ENCODE measurements at regions not wholly inside any gene's neighbourhood (a gene's known extent, or its start where the extent isn't known, plus 50 kb on each side); places are given as distances from the start of the nearest gene placed in this dataset.

DNA sequence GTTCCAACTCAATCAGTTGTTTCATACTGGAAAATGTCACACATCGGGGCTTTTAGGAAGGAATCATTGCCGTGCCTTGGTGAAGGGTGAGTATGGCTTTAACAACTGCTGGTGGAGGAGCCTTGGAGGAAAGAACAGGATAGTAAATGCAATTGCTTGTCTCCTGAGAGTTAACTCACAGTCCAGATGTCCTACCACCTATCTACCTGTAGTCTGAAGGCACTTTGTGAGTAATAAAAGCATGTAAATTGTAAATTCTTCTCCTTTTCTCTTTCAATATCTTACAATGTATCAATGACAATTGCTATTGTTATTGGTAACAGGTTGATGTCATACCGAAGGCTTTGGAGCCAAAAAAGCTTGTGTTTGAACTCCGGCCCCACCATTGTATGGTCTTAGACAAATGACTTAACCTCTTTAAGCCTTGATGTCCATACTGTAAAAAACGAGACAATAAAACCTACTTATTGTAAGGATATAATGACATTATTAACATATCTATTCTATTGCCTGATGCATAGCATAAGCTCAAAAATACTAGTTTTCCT is 397.4 kb downstream of the ADAMTS20 start:
- no peak for DNase-seq (ENCODE audit: low spot score)
- Histone ChIP-seq H3K4me3 (no peak overlapping the region), H3K27me3 (no peaks in the 10 kb centered on the region), H3K27ac (no peak overlapping the region), H3K79me2 (no peaks in the 10 kb centered on the region), H3K4me1 (ENCODE audit: insufficient read depth) (peaks cover 4% of the 10 kb centered on the region), H3K9me3 (ENCODE audit: low read depth) (no peaks in the 10 kb centered on the region), H4K20me1 (ENCODE audit: insufficient read depth, poor library complexity, severe bottlenecking) (no peaks in the 10 kb centered on the region), H2AFZ (no peak overlapping the region), H3K9me2 (replicated peaks; ENCODE audit: insufficient read depth) (no peaks in the 10 kb centered on the region), H3K36me3 (replicated peaks; ENCODE audit: insufficient read depth, low read depth) (no peaks in the 10 kb centered on the region), H3K4me2 (no peak overlapping the region)
- WGBS (ENCODE audit: low lambda C conversion rate, missing lambda C conversion rate) = 81% methylated on average over 5 of the region's 5 CpGs
- TF ChIP-seq EZH2 (IDR thresholded peaks at IDR 0.05; ENCODE audit: borderline replicate concordance) (no peak), EZH2phosphoT487 (IDR thresholded peaks at IDR 0.05; ENCODE audit: low read depth, severe bottlenecking, unreplicated experiment) (no peak)
- TF ChIP-seq, protein P1, sequence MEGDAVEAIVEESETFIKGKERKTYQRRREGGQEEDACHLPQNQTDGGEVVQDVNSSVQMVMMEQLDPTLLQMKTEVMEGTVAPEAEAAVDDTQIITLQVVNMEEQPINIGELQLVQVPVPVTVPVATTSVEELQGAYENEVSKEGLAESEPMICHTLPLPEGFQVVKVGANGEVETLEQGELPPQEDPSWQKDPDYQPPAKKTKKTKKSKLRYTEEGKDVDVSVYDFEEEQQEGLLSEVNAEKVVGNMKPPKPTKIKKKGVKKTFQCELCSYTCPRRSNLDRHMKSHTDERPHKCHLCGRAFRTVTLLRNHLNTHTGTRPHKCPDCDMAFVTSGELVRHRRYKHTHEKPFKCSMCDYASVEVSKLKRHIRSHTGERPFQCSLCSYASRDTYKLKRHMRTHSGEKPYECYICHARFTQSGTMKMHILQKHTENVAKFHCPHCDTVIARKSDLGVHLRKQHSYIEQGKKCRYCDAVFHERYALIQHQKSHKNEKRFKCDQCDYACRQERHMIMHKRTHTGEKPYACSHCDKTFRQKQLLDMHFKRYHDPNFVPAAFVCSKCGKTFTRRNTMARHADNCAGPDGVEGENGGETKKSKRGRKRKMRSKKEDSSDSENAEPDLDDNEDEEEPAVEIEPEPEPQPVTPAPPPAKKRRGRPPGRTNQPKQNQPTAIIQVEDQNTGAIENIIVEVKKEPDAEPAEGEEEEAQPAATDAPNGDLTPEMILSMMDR (IDR thresholded peaks at IDR 0.05; ENCODE audit: poor library complexity) = no peak

GRCh38 chr12:43151441-43151981 is 400.5 kb downstream of the ADAMTS20 start:
- Histone ChIP-seq H3K36me3 (replicated peaks; ENCODE audit: insufficient read depth, low read depth) (no peaks in the 10 kb centered on the region), H3K79me2 (no peaks in the 10 kb centered on the region), H3K27ac (peak overlapping the region; percentile 26), H3K9me2 (replicated peaks; ENCODE audit: insufficient read depth) (no peaks in the 10 kb centered on the region), H3K4me2 (no peak overlapping the region), H3K9me3 (ENCODE audit: low read depth) (no peaks in the 10 kb centered on the region), H3K4me1 (ENCODE audit: insufficient read depth) (peaks cover 4% of the 10 kb centered on the region), H3K27me3 (no peaks in the 10 kb centered on the region), H2AFZ (no peak overlapping the region), H3K4me3 (no peak overlapping the region), H4K20me1 (ENCODE audit: insufficient read depth, poor library complexity, severe bottlenecking) (no peaks in the 10 kb centered on the region)
- DNase-seq (ENCODE audit: low spot score) = no peak
- WGBS (ENCODE audit: low lambda C conversion rate, missing lambda C conversion rate) = 60% methylated on average over 4 of the region's 4 CpGs
- TF ChIP-seq, protein P1 (IDR thresholded peaks at IDR 0.05; ENCODE audit: poor library complexity) = no peak
- TF ChIP-seq EZH2 (IDR thresholded peaks at IDR 0.05; ENCODE audit: borderline replicate concordance) (no peak), EZH2phosphoT487 (IDR thresholded peaks at IDR 0.05; ENCODE audit: low read depth, severe bottlenecking, unreplicated experiment) (no peak)

DNA sequence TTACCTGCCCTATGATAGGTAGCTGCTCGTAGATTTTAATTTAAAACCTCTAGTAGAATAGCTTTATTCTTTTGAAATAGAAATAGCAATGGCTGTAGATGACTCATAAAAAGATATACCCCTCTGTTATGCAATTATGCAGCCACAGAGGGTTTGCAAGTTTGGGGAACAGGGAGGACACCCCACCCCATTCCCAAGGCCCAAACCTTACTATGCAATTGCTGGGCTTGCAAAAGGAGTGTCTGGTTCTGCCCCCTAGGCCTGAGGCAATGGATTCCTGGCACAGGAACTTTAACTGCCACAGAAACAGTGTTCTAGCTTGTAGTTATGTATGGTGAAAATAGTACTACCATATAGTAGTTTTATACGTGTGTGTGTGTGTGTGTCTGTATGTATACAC is 403.3 kb downstream of the ADAMTS20 start:
- no peaks in the 10 kb centered on the region for H3K36me3 ChIP-seq (replicated peaks; ENCODE audit: insufficient read depth, low read depth)
- H3K9me2 ChIP-seq (replicated peaks; ENCODE audit: insufficient read depth) = no peaks in the 10 kb centered on the region
- TF ChIP-seq, protein P1 (IDR thresholded peaks at IDR 0.05; ENCODE audit: poor library complexity) = no peak
- TF ChIP-seq EZH2 (IDR thresholded peaks at IDR 0.05; ENCODE audit: borderline replicate concordance) (no peak), EZH2phosphoT487 (IDR thresholded peaks at IDR 0.05; ENCODE audit: low read depth, severe bottlenecking, unreplicated experiment) (no peak)
- 84% methylated on average over 2 of the region's 2 CpGs for WGBS (ENCODE audit: low lambda C conversion rate, missing lambda C conversion rate)
- no peaks in the 10 kb centered on the region for H3K27me3 ChIP-seq
- peak overlapping the region; percentile 47 for H3K27ac ChIP-seq
- H4K20me1 ChIP-seq (ENCODE audit: insufficient read depth, poor library complexity, severe bottlenecking) = no peaks in the 10 kb centered on the region
- H2AFZ ChIP-seq = no peak overlapping the region
- no peak for DNase-seq (ENCODE audit: low spot score)
- no peaks in the 10 kb centered on the region for H3K79me2 ChIP-seq
- no peak overlapping the region for H3K4me3 ChIP-seq
- H3K9me3 ChIP-seq (ENCODE audit: low read depth) = no peaks in the 10 kb centered on the region
- H3K4me1 ChIP-seq (ENCODE audit: insufficient read depth) = peaks cover 4% of the 10 kb centered on the region
- no peak overlapping the region for H3K4me2 ChIP-seq
